HCT116 (cell line): ENCODE measurements at regions not wholly inside any gene's neighbourhood (a gene's known extent, or its start where the extent isn't known, plus 50 kb on each side); places are given as distances from the start of the nearest gene placed in this dataset.

Experiments
- EZH2phosphoT487 ChIP-seq: fragments of 200-600 bp; IDR thresholded peaks from 2 replicates; pipeline ENCODE4 v1.6.1; 2018; ENCODE audit warnings: antibody characterized with exemption, borderline replicate concordance
- SP1 ChIP-seq: IDR thresholded peaks from 2 replicates; pipeline ENCODE4 v1.6.1; 2012; ENCODE audit warnings: low read depth
- TF ChIP-seq, protein P1 (sequence below), 3 experiments: fragments of 200-600 bp in 1 of 3; sonication (generic) in 1 of 3; IDR thresholded peaks in 2 of 3; conservative IDR thresholded peaks in 1 of 3; 2 replicates each; pipeline ENCODE4 v1.5.1; 2012 to 2017; ENCODE audit warnings: low read depth in 2 of 3, low read length in 2 of 3, antibody characterized with exemption in 1 of 3, borderline replicate concordance in 1 of 3, control low read depth in 1 of 3, mild to moderate bottlenecking in 1 of 3, mixed read lengths in 1 of 3, mixed run types in 1 of 3, moderate library complexity in 1 of 3; ENCODE audit not compliant: insufficient read depth in 1 of 3

DNA sequence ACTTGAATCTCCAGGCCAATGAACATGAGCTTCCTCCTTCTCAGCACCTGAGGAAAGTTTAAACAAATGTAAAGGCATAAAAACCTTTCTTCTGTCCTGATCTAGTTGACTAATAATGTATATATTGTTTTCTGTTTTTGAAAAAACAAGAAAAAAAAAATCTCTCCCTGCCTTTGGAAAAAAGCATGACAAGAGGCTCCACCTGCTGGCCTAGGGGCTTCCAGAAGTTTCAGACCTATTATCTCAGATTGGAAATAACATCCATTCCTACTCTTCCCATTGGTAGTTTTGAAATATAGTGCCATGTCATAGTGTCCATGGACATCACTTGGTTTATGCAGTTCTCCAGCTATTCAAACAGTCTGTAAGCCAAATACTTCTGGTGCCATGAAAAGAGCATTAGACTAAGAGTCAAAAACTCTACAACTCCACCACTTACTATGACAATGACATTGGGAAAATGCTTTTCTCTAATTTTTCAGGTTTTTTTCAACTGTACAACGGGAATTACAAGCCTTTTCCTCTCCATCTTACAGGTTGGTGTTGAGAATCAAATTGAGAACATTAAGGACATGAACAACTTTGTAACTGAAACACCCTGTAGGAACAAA is 409.6 kb upstream of the MPDZ start:
- TF ChIP-seq, protein P1, sequence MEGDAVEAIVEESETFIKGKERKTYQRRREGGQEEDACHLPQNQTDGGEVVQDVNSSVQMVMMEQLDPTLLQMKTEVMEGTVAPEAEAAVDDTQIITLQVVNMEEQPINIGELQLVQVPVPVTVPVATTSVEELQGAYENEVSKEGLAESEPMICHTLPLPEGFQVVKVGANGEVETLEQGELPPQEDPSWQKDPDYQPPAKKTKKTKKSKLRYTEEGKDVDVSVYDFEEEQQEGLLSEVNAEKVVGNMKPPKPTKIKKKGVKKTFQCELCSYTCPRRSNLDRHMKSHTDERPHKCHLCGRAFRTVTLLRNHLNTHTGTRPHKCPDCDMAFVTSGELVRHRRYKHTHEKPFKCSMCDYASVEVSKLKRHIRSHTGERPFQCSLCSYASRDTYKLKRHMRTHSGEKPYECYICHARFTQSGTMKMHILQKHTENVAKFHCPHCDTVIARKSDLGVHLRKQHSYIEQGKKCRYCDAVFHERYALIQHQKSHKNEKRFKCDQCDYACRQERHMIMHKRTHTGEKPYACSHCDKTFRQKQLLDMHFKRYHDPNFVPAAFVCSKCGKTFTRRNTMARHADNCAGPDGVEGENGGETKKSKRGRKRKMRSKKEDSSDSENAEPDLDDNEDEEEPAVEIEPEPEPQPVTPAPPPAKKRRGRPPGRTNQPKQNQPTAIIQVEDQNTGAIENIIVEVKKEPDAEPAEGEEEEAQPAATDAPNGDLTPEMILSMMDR (IDR thresholded peaks at IDR 0.05 in 2 of 3, conservative IDR thresholded peaks at IDR 0.05 in 1 of 3; ENCODE audit: borderline replicate concordance in 1 of 3, insufficient read depth in 1 of 3, low read depth in 2 of 3, low read length in 2 of 3), result no peak
- TF ChIP-seq EZH2phosphoT487 (no peak), SP1 (no peak)
